CD4-positive, alpha-beta memory T cell (primary cell): ENCODE measurements at regions not wholly inside any gene's neighbourhood (a gene's known extent, or its start where the extent isn't known, plus 50 kb on each side); places are given as distances from the start of the nearest gene placed in this dataset.

Experiments
- CTCF ChIA-PET: fragments of 350-600 bp; sonication (Branson Sonifier 250); formaldehyde crosslinking; loops from one replicate; lab custom pipeline; 2021; ENCODE audit warnings: inconsistent platforms; ENCODE audit not compliant: partially characterized antibody; lab: Charles Lee
- POLR2A ChIA-PET: fragments of 350-600 bp; sonication (Branson Sonifier 250); formaldehyde crosslinking; loops from one replicate; lab custom pipeline; 2021; ENCODE audit not compliant: partially characterized antibody; lab: Charles Lee
- DNase-seq, 5 donors: peaks; one replicate each; pipeline versions ENCODE4 v3.0.0 to v3.0.0-alpha.2; 2020 to 2022; ENCODE audit warnings: mixed read lengths in 1 of 5
- H3K27ac ChIP-seq: one replicate; pipeline ENCODE4 v1.7.0; 2013; ENCODE audit warnings: low read depth, low read length
- H3K27me3 ChIP-seq: 2 replicates; pipeline ENCODE4 v1.7.0; 2013; ENCODE audit warnings: mild to moderate bottlenecking, low read length, moderate library complexity; ENCODE audit not compliant: insufficient read depth
- H3K36me3 ChIP-seq: 2 replicates; pipeline ENCODE4 v1.7.0; 2013; ENCODE audit warnings: mild to moderate bottlenecking, low read length, moderate library complexity; ENCODE audit not compliant: insufficient read depth
- H3K4me1 ChIP-seq: 2 replicates; pipeline ENCODE4 v1.7.0; 2013; ENCODE audit warnings: mild to moderate bottlenecking, low read length, moderate library complexity; ENCODE audit not compliant: insufficient read depth
- H3K4me3 ChIP-seq, 2 donors: one replicate each; pipeline ENCODE4 v1.7.0; 2013; ENCODE audit warnings: low read length in 2 of 2, mild to moderate bottlenecking in 1 of 2
- H3K9me3 ChIP-seq, 2 donors: one replicate each; pipeline ENCODE4 v1.7.0; 2013; ENCODE audit warnings: low read length in 2 of 2, control low read depth in 1 of 2; ENCODE audit not compliant: control insufficient read depth in 1 of 2
- H3K27ac Mint-ChIP-seq, 7 donors: one replicate each; pipeline ENCODE4 v1.8.0; 2020 to 2021; ENCODE audit warnings: mixed read lengths in 7 of 7, mild to moderate bottlenecking in 6 of 7, inconsistent platforms in 3 of 7, moderate library complexity in 3 of 7
- H3K27me3 Mint-ChIP-seq, 2 donors: one replicate each; pipeline ENCODE4 v1.8.0; 2020 to 2021; ENCODE audit warnings: mixed read lengths in 2 of 2
- H3K36me3 Mint-ChIP-seq, 2 donors: one replicate each; pipeline ENCODE4 v1.8.0; 2020 to 2021; ENCODE audit warnings: mixed read lengths in 2 of 2, inconsistent platforms in 1 of 2, mild to moderate bottlenecking in 1 of 2
- H3K4me1 Mint-ChIP-seq, 4 donors: one replicate each; pipeline ENCODE4 v1.8.0; 2020 to 2021; ENCODE audit warnings: mixed read lengths in 4 of 4, mild to moderate bottlenecking in 1 of 4
- H3K4me3 Mint-ChIP-seq, 8 donors: one replicate each; pipeline ENCODE4 v1.8.0; 2020 to 2021; ENCODE audit warnings: mixed read lengths in 8 of 8, mild to moderate bottlenecking in 7 of 8, moderate library complexity in 6 of 8, inconsistent platforms in 3 of 8
- H3K9me3 Mint-ChIP-seq, 8 donors: one replicate each; pipeline ENCODE4 v1.8.0; 2020 to 2021; ENCODE audit warnings: mixed read lengths in 8 of 8, mild to moderate bottlenecking in 5 of 8, inconsistent platforms in 3 of 8, moderate library complexity in 1 of 8
- intact Hi-C: fragments of 100-400 bp; cut with micrococcal nuclease; formaldehyde crosslinking; loops from one replicate; pipeline ENCODE4 v1.15.1; 2023

DNA sequence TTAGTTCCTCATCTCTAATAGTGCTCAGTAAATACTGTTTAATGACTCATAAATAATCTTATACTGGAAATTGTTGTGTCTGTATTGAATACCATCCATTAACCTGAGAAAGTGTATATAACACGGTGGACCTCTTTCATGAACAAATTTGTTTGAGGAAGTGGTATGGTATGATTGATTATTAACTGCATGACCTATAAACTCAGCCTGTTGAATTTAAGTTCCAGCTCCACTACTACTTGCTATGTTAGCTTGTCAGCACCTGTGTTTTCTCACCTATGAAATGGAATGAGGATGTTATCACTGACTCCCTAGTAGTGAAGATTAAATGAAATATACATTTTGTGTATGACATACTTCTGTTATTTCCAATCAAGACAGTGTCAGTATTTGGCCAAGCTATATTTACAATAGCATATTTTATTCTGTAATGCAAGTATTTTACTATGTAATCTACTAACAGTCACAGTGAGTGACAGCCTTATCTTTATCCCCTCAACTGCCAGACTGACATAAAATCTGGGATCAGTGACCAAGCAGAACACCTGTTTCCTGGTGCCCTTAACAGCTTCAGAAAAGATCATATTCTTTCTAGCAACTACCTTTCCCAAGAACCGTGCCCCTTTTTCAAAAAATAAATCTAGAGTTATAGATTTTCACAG is 77.3 kb upstream of the ITGA1 start:
- Histone ChIP-seq H3K4me1 (peaks cover 45% of the 10 kb centered on the region), H3K4me3 (no peak overlapping the region), H3K27me3 (no peaks in the 10 kb centered on the region), H3K36me3 (no peaks in the 10 kb centered on the region), H3K27ac (no peak overlapping the region), H3K9me3 (no peaks in the 10 kb centered on the region)
- POLR2A ChIA-PET: interaction anchor here (1.5 kb wide), 1 partner anchor 35 kb away, joined by 3 read pairs; no protein-coding TSS in a partner anchor
- H3K9me3 Mint-ChIP-seq: peaks cover 0 to 4% (median under 1%) of the 10 kb centered on the region in 8 donors
- CTCF ChIA-PET: interaction anchor here (1.0 to 2.9 kb wide), 3 partner anchors 18 to 34 kb away, joined by 3 to 13 read pairs (median 4); no protein-coding TSS in a partner anchor
- peak overlapping the region in 1 of 7 donors; percentile 19 for H3K27ac Mint-ChIP-seq
- H3K4me1 Mint-ChIP-seq: peaks cover 38 to 77% (median 55%) of the 10 kb centered on the region in 4 donors
- no peak for DNase-seq
- H3K27me3 Mint-ChIP-seq: no peaks in the 10 kb centered on the region
- no peaks in the 10 kb centered on the region for H3K36me3 Mint-ChIP-seq
- intact Hi-C loops: no loop called here
- H3K4me3 Mint-ChIP-seq: peak overlapping the region in 3 of 8 donors; percentile 22 to 46 (median 40)

DNA sequence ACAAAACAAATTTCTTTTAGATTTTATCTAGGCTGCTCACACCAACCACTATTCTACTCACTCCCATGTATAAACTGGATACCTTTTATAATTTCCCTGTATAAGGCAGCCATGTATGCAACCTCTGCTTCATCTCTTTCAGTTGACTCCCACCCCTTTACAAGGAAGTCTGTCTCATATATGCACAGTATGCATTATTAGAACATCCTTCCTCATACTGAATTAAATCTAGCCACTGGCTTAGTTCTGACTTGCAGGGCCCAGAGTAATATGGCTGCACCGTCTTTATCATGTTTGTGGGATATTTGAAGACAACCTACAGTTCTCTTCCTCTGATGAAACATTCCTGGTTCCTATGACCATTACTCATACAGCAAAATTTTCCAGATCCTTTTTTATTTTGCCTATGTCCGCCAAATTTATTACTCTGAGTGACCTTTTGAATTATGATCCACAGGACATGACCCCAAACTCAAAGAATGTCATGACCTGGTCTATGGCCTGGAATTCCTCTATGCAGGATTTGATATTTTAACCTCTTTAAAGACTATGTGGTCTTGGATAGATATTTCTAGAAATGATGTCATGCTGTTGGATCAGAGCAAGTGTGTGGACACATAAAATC is 76.6 kb upstream of the ITGA1 start:
- Histone ChIP-seq H3K27me3 (no peaks in the 10 kb centered on the region), H3K27ac (no peak overlapping the region), H3K4me3 (no peak overlapping the region), H3K9me3 (no peaks in the 10 kb centered on the region), H3K36me3 (no peaks in the 10 kb centered on the region), H3K4me1 (peaks cover 39% of the 10 kb centered on the region)
- POLR2A ChIA-PET: no interaction called here
- Mint-ChIP-seq H3K36me3 (no peaks in the 10 kb centered on the region), H3K27ac (no peak overlapping the region), H3K4me1 (peaks cover 31 to 70% (median 49%) of the 10 kb centered on the region in 4 donors), H3K9me3 (peaks cover 0 to 6% (median 3%) of the 10 kb centered on the region in 8 donors), H3K4me3 (peak overlapping the region in 1 of 8 donors; percentile 2), H3K27me3 (no peaks in the 10 kb centered on the region)
- no peak for DNase-seq
- CTCF ChIA-PET: interaction anchor here (1.9 to 2.9 kb wide), 2 partner anchors 19 to 33 kb away, joined by 4 to 13 read pairs; no protein-coding TSS in a partner anchor
- intact Hi-C loops: no loop called here

DNA sequence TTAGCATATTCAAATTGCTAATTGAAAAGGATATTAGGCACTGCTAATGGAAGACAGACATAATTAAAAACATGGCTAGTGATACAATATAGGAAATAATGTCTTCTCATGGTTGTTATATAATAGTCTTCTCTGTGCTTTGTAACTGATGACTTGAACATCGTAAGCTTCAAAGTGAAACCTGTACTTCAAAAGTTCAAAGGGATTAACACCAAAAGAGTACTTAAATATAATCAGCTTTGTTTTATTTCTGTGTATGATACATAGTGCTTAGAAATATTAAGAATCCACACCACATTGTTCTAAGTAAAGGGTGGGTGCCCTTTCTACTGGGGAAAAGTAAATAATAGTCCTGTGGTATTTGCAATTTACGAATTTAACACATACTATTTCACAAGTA is 75.4 kb upstream of the ITGA1 start:
- ChIA-PET CTCF (interaction anchor here (1.0 kb wide), 1 partner anchor 20 kb away, joined by 3 read pairs; no protein-coding TSS in a partner anchor), POLR2A (interaction anchor here (1.0 kb wide), 1 partner anchor 13 kb away, joined by 4 read pairs; no protein-coding TSS in a partner anchor)
- H3K36me3 Mint-ChIP-seq: peaks cover 0 to 6% of the 10 kb centered on the region in 2 donors
- peaks cover 25 to 60% (median 40%) of the 10 kb centered on the region in 4 donors for H3K4me1 Mint-ChIP-seq
- H3K9me3 Mint-ChIP-seq: peaks cover 0 to 14% (median 7%) of the 10 kb centered on the region in 8 donors
- H3K27ac Mint-ChIP-seq: peak overlapping the region in 1 of 7 donors; percentile 4
- Histone ChIP-seq H3K36me3 (no peaks in the 10 kb centered on the region), H3K4me3 (no peak overlapping the region), H3K27ac (no peak overlapping the region), H3K9me3 (no peaks in the 10 kb centered on the region), H3K4me1 (peaks cover 30% of the 10 kb centered on the region), H3K27me3 (no peaks in the 10 kb centered on the region)
- intact Hi-C loops: no loop called here
- peak overlapping the region in 4 of 8 donors; percentile 32 to 61 (median 44) for H3K4me3 Mint-ChIP-seq
- peak in 2 of 5 donors; percentile 17 to 24 for DNase-seq
- H3K27me3 Mint-ChIP-seq: no peaks in the 10 kb centered on the region

DNA sequence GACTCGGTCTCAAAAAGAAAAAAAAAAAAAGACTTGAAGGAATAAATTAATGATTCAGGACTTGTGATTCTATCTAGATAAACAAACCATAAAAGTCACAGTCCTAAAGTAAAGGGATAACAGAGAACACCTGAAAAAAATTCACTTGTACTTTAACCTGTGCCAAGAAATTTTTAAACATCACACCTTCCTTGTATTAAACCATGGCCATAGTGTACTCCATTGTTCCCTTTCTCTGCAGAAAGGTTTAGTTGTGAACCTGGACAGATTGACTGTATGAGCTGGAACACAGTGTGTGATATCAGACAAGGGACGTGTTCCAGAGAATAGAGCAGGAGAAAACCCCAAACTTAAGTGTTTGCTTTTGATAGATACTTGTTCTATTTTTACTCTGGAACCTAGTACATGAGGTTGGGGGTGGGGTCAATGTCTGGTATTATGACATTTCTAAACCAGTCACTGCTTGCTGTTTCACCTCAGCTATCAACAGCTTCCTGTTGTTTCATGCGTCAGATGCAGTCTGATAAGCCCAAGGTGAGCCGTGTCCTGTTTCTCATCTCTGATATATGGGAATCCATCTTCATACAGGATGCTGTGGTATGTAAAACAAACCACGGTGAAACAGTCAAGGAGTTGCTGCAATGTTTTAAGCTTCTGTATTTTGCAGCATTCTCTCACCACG is 62.5 kb upstream of the ITGA1 start:
- Histone ChIP-seq H3K27me3 (no peaks in the 10 kb centered on the region), H3K36me3 (no peaks in the 10 kb centered on the region), H3K4me1 (peaks cover 44% of the 10 kb centered on the region), H3K4me3 (peak overlapping the region in 1 of 2 donors; percentile 18), H3K27ac (peak overlapping the region; percentile 41), H3K9me3 (no peaks in the 10 kb centered on the region)
- POLR2A ChIA-PET: interaction anchor here (0.6 to 3.6 kb wide), 18 partner anchors 9 to 190 kb away, joined by 3 to 36 read pairs (median 6); partner anchors contain the start of genes ITGA1 and PELO
- peaks cover 2 to 15% (median 5%) of the 10 kb centered on the region in 8 donors for H3K9me3 Mint-ChIP-seq
- H3K27me3 Mint-ChIP-seq: no peaks in the 10 kb centered on the region
- peak overlapping the region; percentile 89 to 98 (median 97) for H3K27ac Mint-ChIP-seq
- peaks cover 0 to 8% of the 10 kb centered on the region in 2 donors for H3K36me3 Mint-ChIP-seq
- peak overlapping the region; percentile 78 to 90 (median 88) for H3K4me3 Mint-ChIP-seq
- DNase-seq: peak; percentile 81 to 94 (median 90)
- H3K4me1 Mint-ChIP-seq: peaks cover 44 to 74% (median 60%) of the 10 kb centered on the region in 4 donors
- intact Hi-C loops: loop anchor here (1.0 to 10.0 kb wide), 6 partner anchors 19 to 380 kb away; partner anchors contain the start of genes ITGA1, MOCS2 and PELO
- CTCF ChIA-PET: interaction anchor here (0.8 to 3.7 kb wide), 11 partner anchors 15 to 190 kb away, joined by 3 to 19 read pairs (median 3); no protein-coding TSS in a partner anchor

DNA sequence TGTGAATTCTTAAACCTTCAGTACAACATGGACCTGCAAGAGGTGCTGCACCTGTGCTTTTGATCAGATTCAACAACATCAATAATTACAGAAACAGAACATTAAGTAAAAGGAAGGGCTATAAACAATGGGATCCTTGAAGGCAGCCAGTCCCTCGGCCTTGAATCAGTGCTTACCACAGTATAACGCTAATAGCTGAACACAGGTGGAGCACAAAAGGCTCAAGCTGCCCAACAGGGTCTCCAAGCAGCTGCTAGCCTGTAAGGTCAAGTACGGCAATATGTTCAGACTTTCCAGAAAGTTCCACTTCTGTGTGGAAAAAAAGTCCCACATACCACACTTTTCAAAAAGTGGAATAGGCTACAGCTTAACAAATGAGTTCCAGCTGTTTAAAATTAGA is 61.9 kb upstream of the ITGA1 start:
- H3K4me3 Mint-ChIP-seq: peak overlapping the region; percentile 78 to 90 (median 88)
- peak overlapping the region; percentile 89 to 98 (median 97) for H3K27ac Mint-ChIP-seq
- POLR2A ChIA-PET: interaction anchor here (0.6 to 3.6 kb wide), 16 partner anchors 8 to 189 kb away, joined by 3 to 36 read pairs (median 6); partner anchors contain the start of genes ITGA1 and PELO
- H3K4me1 ChIP-seq: peaks cover 44% of the 10 kb centered on the region
- intact Hi-C loops: loop anchor here (1.0 to 10.0 kb wide), 6 partner anchors 18 to 379 kb away; partner anchors contain the start of genes ITGA1, MOCS2 and PELO
- no peaks in the 10 kb centered on the region for H3K36me3 ChIP-seq
- peaks cover 46 to 75% (median 62%) of the 10 kb centered on the region in 4 donors for H3K4me1 Mint-ChIP-seq
- no peaks in the 10 kb centered on the region for H3K27me3 Mint-ChIP-seq
- DNase-seq: peak in 1 of 5 donors; percentile 35
- no peaks in the 10 kb centered on the region for H3K27me3 ChIP-seq
- CTCF ChIA-PET: interaction anchor here (0.8 to 3.7 kb wide), 10 partner anchors 14 to 74 kb away, joined by 3 to 19 read pairs (median 4); no protein-coding TSS in a partner anchor
- H3K36me3 Mint-ChIP-seq: peaks cover 0 to 8% of the 10 kb centered on the region in 2 donors
- peaks cover under 1 to 14% (median 4%) of the 10 kb centered on the region in 8 donors for H3K9me3 Mint-ChIP-seq
- peak overlapping the region in 1 of 2 donors; percentile 18 for H3K4me3 ChIP-seq
- no peaks in the 10 kb centered on the region for H3K9me3 ChIP-seq
- peak overlapping the region; percentile 35 for H3K27ac ChIP-seq

DNA sequence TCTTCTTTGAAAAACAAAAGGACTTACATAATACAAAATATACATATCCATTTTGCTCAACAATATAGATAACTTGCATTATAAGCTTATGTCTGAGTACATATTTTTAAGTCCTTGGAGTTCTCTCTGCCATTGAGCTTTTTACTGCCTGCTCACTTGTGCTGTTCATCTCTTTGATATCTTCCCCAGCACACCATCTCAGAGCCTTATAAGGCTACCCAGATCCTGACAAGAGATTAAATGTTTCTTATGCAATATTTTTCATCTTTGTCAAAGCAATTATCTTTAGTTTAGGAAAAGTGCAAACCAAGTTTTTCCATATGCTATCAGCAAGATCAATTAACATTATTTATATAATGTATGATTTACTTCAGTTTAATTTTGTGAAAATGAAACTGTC is 60.7 kb upstream of the ITGA1 start:
- peak overlapping the region in 7 of 8 donors; percentile 27 to 82 (median 58) for H3K4me3 Mint-ChIP-seq
- peaks cover 46 to 75% (median 61%) of the 10 kb centered on the region in 4 donors for H3K4me1 Mint-ChIP-seq
- Histone ChIP-seq H3K4me3 (no peak overlapping the region), H3K4me1 (peaks cover 44% of the 10 kb centered on the region), H3K27ac (no peak overlapping the region), H3K27me3 (no peaks in the 10 kb centered on the region), H3K9me3 (no peaks in the 10 kb centered on the region), H3K36me3 (no peaks in the 10 kb centered on the region)
- DNase-seq: peak in 1 of 5 donors; percentile 21
- intact Hi-C loops: loop anchor here (10.0 kb wide), 1 partner anchor 378 kb away; the partner anchor contains the start of gene MOCS2
- ChIA-PET CTCF (interaction anchor here (1.2 to 3.7 kb wide), 3 partner anchors 17 to 42 kb away, joined by 3 to 19 read pairs (median 4); no protein-coding TSS in a partner anchor), POLR2A (interaction anchor here (1.0 to 3.6 kb wide), 5 partner anchors 11 to 73 kb away, joined by 3 to 36 read pairs (median 14); no protein-coding TSS in a partner anchor)
- H3K27ac Mint-ChIP-seq: peak overlapping the region; percentile 80 to 98 (median 89)
- no peaks in the 10 kb centered on the region for H3K27me3 Mint-ChIP-seq
- H3K36me3 Mint-ChIP-seq: peaks cover 0 to 8% of the 10 kb centered on the region in 2 donors
- peaks cover 0 to 15% (median 4%) of the 10 kb centered on the region in 8 donors for H3K9me3 Mint-ChIP-seq
